ENCODE measurements at regions not wholly inside any gene's neighbourhood (a gene's known extent, or its start where the extent isn't known, plus 50 kb on each side); places are given as distances from the start of the nearest gene placed in this dataset.

GRCh38 chr22:47563406-47564157 is 801.1 kb downstream of the TBC1D22A start:
- CTCF ChIA-PET, result no interaction called here
- H3K9me3 ChIP-seq (ENCODE audit: control insufficient read depth in 1 of 2, insufficient read depth in 1 of 2, low read depth in 1 of 2, low read length in 2 of 2), result no peaks in the 10 kb centered on the region
- no peaks in the 10 kb centered on the region for H3K4me1 ChIP-seq (ENCODE audit: control insufficient read depth in 1 of 2, insufficient read depth in 2 of 2, low read length in 2 of 2)
- RAD21 ChIA-PET (ENCODE audit: low non-redundant PET in 1 of 2, low total read pairs in 2 of 2, uncharacterized antibody in 2 of 2, unreplicated experiment in 2 of 2), result no interaction called here
- no peak for DNase-seq (ENCODE audit: low read depth, low spot score)
- H3K9me2 ChIP-seq (ENCODE audit: insufficient read depth), result no peaks in the 10 kb centered on the region
- POLR2A ChIA-PET, result no interaction called here
- H3K36me3 ChIP-seq (ENCODE audit: control insufficient read depth in 1 of 2, insufficient read depth in 2 of 2, low read length in 2 of 2), result no peaks in the 10 kb centered on the region
- H3K9ac ChIP-seq (ENCODE audit: low read length), result no peak overlapping the region
- H4K20me1 ChIP-seq (ENCODE audit: insufficient read depth), result no peaks in the 10 kb centered on the region
- intact Hi-C loops (cut with micrococcal nuclease), result no loop called here
- H3K27ac ChIP-seq (ENCODE audit: low read depth, low read length), result no peak overlapping the region
- no peak for TF ChIP-seq SRF (IDR thresholded peaks at IDR 0.05; ENCODE audit: low read depth)
- TF ChIP-seq EGR1 (IDR thresholded peaks at IDR 0.05; ENCODE audit: low read depth), result no peak
- TF ChIP-seq ZFX (IDR thresholded peaks at IDR 0.05), result no peak
- no peak overlapping the region for H3K4me2 ChIP-seq (ENCODE audit: low read length)
- no peaks in the 10 kb centered on the region for H3K27me3 ChIP-seq (ENCODE audit: insufficient read depth, low read length)
- no peak overlapping the region for H3K4me3 ChIP-seq (replicated peaks in 1 of 2; ENCODE audit: low read depth in 1 of 2, low read length in 2 of 2)
- no peak overlapping the region for H2AFZ ChIP-seq (ENCODE audit: low read depth, low read length, poor library complexity, severe bottlenecking)
- no peaks in the 10 kb centered on the region for H3K79me2 ChIP-seq (ENCODE audit: insufficient read depth, low read length)
- BruUV-seq (replicated peaks), result no TSS peak
- no peak for ATAC-seq

- no peak overlapping the region for H3K9ac ChIP-seq (ENCODE audit: low read length)
- ATAC-seq, result 0 out of 2 replicates have a peak, but pooled peaks have one; percentile 25
- no peak for TF ChIP-seq ZFX (IDR thresholded peaks at IDR 0.05)
- no peak for TF ChIP-seq SIN3A (IDR thresholded peaks at IDR 0.05; ENCODE audit: low read depth)
- no peak for TF ChIP-seq FOSL1 (IDR thresholded peaks at IDR 0.05; ENCODE audit: low read depth)
- no peak for TF ChIP-seq CTCF (IDR thresholded peaks at IDR 0.05 in 2 of 3, conservative IDR thresholded peaks at IDR 0.05 in 1 of 3; ENCODE audit: borderline replicate concordance in 1 of 3, insufficient read depth in 1 of 3, low read depth in 2 of 3, low read length in 2 of 3)
- TF ChIP-seq TCF7L2 (IDR thresholded peaks at IDR 0.05; ENCODE audit: borderline replicate concordance, extremely low read depth, insufficient read depth, insufficient read length), result no peak
- TF ChIP-seq ATF3 (IDR thresholded peaks at IDR 0.05), result no peak
- TF ChIP-seq ZNF274 (IDR thresholded peaks at IDR 0.05; ENCODE audit: low read depth, low read length), result no peak
- TF ChIP-seq EZH2 (IDR thresholded peaks at IDR 0.05), result no peak
- no peak for TF ChIP-seq JUND (IDR thresholded peaks at IDR 0.05)
- TF ChIP-seq EZH2phosphoT487 (IDR thresholded peaks at IDR 0.05; ENCODE audit: borderline replicate concordance), result no peak
- TF ChIP-seq POLR2AphosphoS5 (IDR thresholded peaks at IDR 0.05; ENCODE audit: low read depth, low read length), result no peak
- no peak for TF ChIP-seq SRF (IDR thresholded peaks at IDR 0.05; ENCODE audit: low read depth)
- no peaks in the 10 kb centered on the region for H4K20me1 ChIP-seq (ENCODE audit: insufficient read depth)
- H3K4me3 ChIP-seq (replicated peaks in 1 of 2; ENCODE audit: low read depth in 1 of 2, low read length in 2 of 2), result no peak overlapping the region
- H3K9me3 ChIP-seq (ENCODE audit: control insufficient read depth in 1 of 2, insufficient read depth in 1 of 2, low read depth in 1 of 2, low read length in 2 of 2), result no peaks in the 10 kb centered on the region
- no peak overlapping the region for H2AFZ ChIP-seq (ENCODE audit: low read depth, low read length, poor library complexity, severe bottlenecking)
- H3K4me1 ChIP-seq (ENCODE audit: control insufficient read depth in 1 of 2, insufficient read depth in 2 of 2, low read length in 2 of 2), result no peaks in the 10 kb centered on the region
- no peaks in the 10 kb centered on the region for H3K36me3 ChIP-seq (ENCODE audit: control insufficient read depth in 1 of 2, insufficient read depth in 2 of 2, low read length in 2 of 2)
- BruUV-seq (replicated peaks), result no TSS peak
- H3K27me3 ChIP-seq (ENCODE audit: insufficient read depth, low read length), result no peaks in the 10 kb centered on the region
- CTCF ChIA-PET, result no interaction called here
- no peak overlapping the region for H3K4me2 ChIP-seq (ENCODE audit: low read length)
- no peak overlapping the region for H3K27ac ChIP-seq (ENCODE audit: low read depth, low read length)
- POLR2A ChIA-PET, result no interaction called here
- RAD21 ChIA-PET (ENCODE audit: low non-redundant PET in 1 of 2, low total read pairs in 2 of 2, uncharacterized antibody in 2 of 2, unreplicated experiment in 2 of 2), result no interaction called here
- no peaks in the 10 kb centered on the region for H3K9me2 ChIP-seq (ENCODE audit: insufficient read depth)
- no peak for DNase-seq (ENCODE audit: low read depth, low spot score)
- H3K79me2 ChIP-seq (ENCODE audit: insufficient read depth, low read length), result no peaks in the 10 kb centered on the region
- intact Hi-C loops (cut with micrococcal nuclease), result no loop called here
These were observed 799.3 kb downstream of the TBC1D22A start for GRCh38 chr22:47561766-47562165.
